HT-29 (cell line): ENCODE measurements at regions not wholly inside any gene's neighbourhood (a gene's known extent, or its start where the extent isn't known, plus 50 kb on each side); places are given as distances from the start of the nearest gene placed in this dataset.
A peak's percentile ranks its signal among the peaks of the same experiment; 100 is the strongest.
"Not testable (repeated sequence)": the region's sequence is repeated elsewhere in the genome, so short reads cannot be mapped to it uniquely, and the experiment has no call there.

Source experiments
- DNase-seq: peaks from one replicate; pipeline ENCODE4 v3.0.0-alpha.2; 2015; ENCODE audit warnings: low spot score

- no peak for DNase-seq
Measured at GRCh38 chr2:40690525-40690924, 238.6 kb upstream of the SLC8A1 start.

- DNase-seq = no peak
Measured at GRCh38 chr2:40700231-40700954, 248.5 kb upstream of the SLC8A1 start.

GRCh38 chr2:40712197-40712894 is 260.5 kb upstream of the SLC8A1 start:
- not testable (repeated sequence) for DNase-seq

GRCh38 chr2:40716879-40717278 is 265.0 kb upstream of the SLC8A1 start:
- no peak for DNase-seq

GRCh38 chr2:40719414-40719813 is 267.5 kb upstream of the SLC8A1 start:
- no peak for DNase-seq

GRCh38 chr2:40721595-40721994 is 269.7 kb upstream of the SLC8A1 start:
- no peak for DNase-seq

- no peak for DNase-seq
Measured at GRCh38 chr2:40723194-40723593, 271.3 kb upstream of the SLC8A1 start.

GRCh38 chr2:40725040-40725439 is 273.1 kb upstream of the SLC8A1 start:
- DNase-seq = no peak

GRCh38 chr2:40725950-40726349 is 274.1 kb upstream of the SLC8A1 start:
- DNase-seq = peak; percentile 28

- no peak for DNase-seq
Measured at GRCh38 chr2:40734797-40735196, 282.9 kb upstream of the SLC8A1 start.

- DNase-seq = no peak
Measured at GRCh38 chr2:40737180-40737579, 285.3 kb upstream of the SLC8A1 start.

- DNase-seq = no peak
Measured at GRCh38 chr2:40740419-40740818, 288.5 kb upstream of the SLC8A1 start.

- DNase-seq = no peak
Measured at GRCh38 chr2:40741532-40741931, 289.6 kb upstream of the SLC8A1 start.

GRCh38 chr2:40746191-40746590 is 294.3 kb upstream of the SLC8A1 start:
- no peak for DNase-seq

GRCh38 chr2:40751981-40752380 is 300.1 kb upstream of the SLC8A1 start:
- DNase-seq = no peak

- no peak for DNase-seq
Measured at GRCh38 chr2:40752796-40753195, 300.9 kb upstream of the SLC8A1 start.

- DNase-seq = no peak
Measured at GRCh38 chr2:40754912-40755311, 303.0 kb upstream of the SLC8A1 start.

GRCh38 chr2:40758401-40759155 is 306.7 kb upstream of the SLC8A1 start:
- no peak for DNase-seq

- peak; percentile 71 for DNase-seq
Measured at GRCh38 chr2:40760071-40760666, 308.3 kb upstream of the SLC8A1 start.

- no peak for DNase-seq
Measured at GRCh38 chr2:40773291-40773690, 321.4 kb upstream of the SLC8A1 start.

- DNase-seq = no peak
Measured at GRCh38 chr2:40783704-40784103, 331.8 kb upstream of the SLC8A1 start.

GRCh38 chr2:40786636-40787035 is 334.7 kb upstream of the SLC8A1 start:
- DNase-seq = no peak
